K562 (cell line): ENCODE measurements at regions not wholly inside any gene's neighbourhood (a gene's known extent, or its start where the extent isn't known, plus 50 kb on each side); places are given as distances from the start of the nearest gene placed in this dataset.

ENCODE experiments used
- ATAC-seq: fragments of 200-7000 bp; cut with Tn5 transposase; 3 replicates; pipeline ENCODE4 v1.9.1; 2020; ENCODE audit warnings: moderate library complexity
- BruUV-seq: library from RNA; stranded (reverse); fragments of 400-500 nt; replicated peaks from 2 replicates; lab custom pipeline; 2021; lab: Mats Ljungman, UMichigan
- CTCF ChIA-PET: fragments of 300-600 bp; formaldehyde crosslinking; extraction: SDS; loops from one replicate; lab custom pipeline; 2021; ENCODE audit warnings: low intra/inter-chr PET ratio; lab: Yijun Ruan, JAX
- POLR2A ChIA-PET: fragments of 300-600, 350-650 bp; sonication (Branson Sonifier 250); formaldehyde crosslinking; extraction: SDS; loops from one replicate; lab custom pipeline; 2021; ENCODE audit warnings: antibody characterized with exemption, inconsistent platforms; lab: Yijun Ruan, JAX
- DNase-seq, 4 experiments: peaks; one replicate each; pipeline versions ENCODE4 v3.0.0 to v3.0.0-alpha.2; 2011 to 2018; ENCODE audit warnings: low spot score in 3 of 4, mixed read lengths in 3 of 4; ENCODE audit errors: extremely low read depth in 1 of 4
- FAIRE-seq: peaks from 2 replicates; lab custom pipeline; 2011; peaks lifted over from hg19 to GRCh38; lab: Jason Lieb, UNC
- H2AFZ ChIP-seq: 2 replicates; pipeline ENCODE4 v1.6.0; 2011; ENCODE audit warnings: low read depth, low read length, control low read depth, inconsistent platforms
- H3K27ac ChIP-seq: fragments of 200-600 bp; 3 replicates; pipeline ENCODE4 v1.8.0; 2011; ENCODE audit warnings: low read depth, mild to moderate bottlenecking, control low read depth, inconsistent platforms, low read length, moderate library complexity, mixed read lengths; ENCODE audit errors: extremely low read depth
- H3K27me3 ChIP-seq, 2 experiments: fragments of 300-600 bp in 1 of 2; 2 replicates in 1 of 2; 3 replicates in 1 of 2; pipeline versions ENCODE4 v1.6.0 to v1.8.0; 2011; ENCODE audit warnings: inconsistent platforms in 2 of 2, low read length in 2 of 2, mild to moderate bottlenecking in 1 of 2, mixed read lengths in 1 of 2, moderate library complexity in 1 of 2; ENCODE audit not compliant: control insufficient read depth in 2 of 2, insufficient read depth in 2 of 2
- H3K36me3 ChIP-seq: fragments of 300-600 bp; 3 replicates; pipeline ENCODE4 v1.8.0; 2011; ENCODE audit warnings: mild to moderate bottlenecking, low read length, inconsistent platforms; ENCODE audit not compliant: control insufficient read depth, insufficient read depth
- H3K4me1 ChIP-seq, 2 experiments: fragments of 200-600 bp in 1 of 2; replicated peaks in 1 of 2; 2 replicates in 1 of 2; 3 replicates in 1 of 2; pipeline versions ENCODE4 v1.5.1 to v1.8.0; 2011; ENCODE audit warnings: inconsistent platforms in 2 of 2, low read length in 2 of 2, mild to moderate bottlenecking in 1 of 2, mixed read lengths in 1 of 2, moderate library complexity in 1 of 2; ENCODE audit not compliant: control insufficient read depth in 2 of 2, insufficient read depth in 2 of 2
- H3K4me2 ChIP-seq: 2 replicates; pipeline ENCODE4 v1.6.1; 2011; ENCODE audit warnings: low read length, control low read depth, inconsistent platforms, mixed read lengths; ENCODE audit not compliant: insufficient read depth
- H3K4me3 ChIP-seq: fragments of 200-600 bp; sonication (generic), shearing (Covaris generic); 2 replicates; pipeline ENCODE4 v1.5.1; 2016; ENCODE audit warnings: control low read depth, inconsistent platforms
- H3K79me2 ChIP-seq: fragments of 200-600 bp; 3 replicates; pipeline ENCODE4 v1.8.0; 2011; ENCODE audit warnings: low read length, inconsistent platforms; ENCODE audit not compliant: control insufficient read depth, insufficient read depth
- H3K9ac ChIP-seq, 2 experiments: 2 replicates each; pipeline versions ENCODE4 v1.6.0 to v1.6.1; 2011; ENCODE audit warnings: low read depth in 2 of 2, low read length in 2 of 2, control low read depth in 1 of 2, inconsistent platforms in 1 of 2, mild to moderate bottlenecking in 1 of 2, mixed read lengths in 1 of 2; ENCODE audit not compliant: insufficient read depth in 1 of 2
- H3K9me1 ChIP-seq: one replicate; pipeline ENCODE4 v1.6.0; 2011; ENCODE audit warnings: inconsistent platforms, mild to moderate bottlenecking, low read length, moderate library complexity; ENCODE audit not compliant: control insufficient read depth, insufficient read depth
- H3K9me3 ChIP-seq: replicated peaks from 2 replicates; pipeline ENCODE4 v1.5.1; 2011; ENCODE audit warnings: low read depth, low read length, inconsistent platforms; ENCODE audit not compliant: control insufficient read depth, insufficient read depth
- H4K20me1 ChIP-seq: replicated peaks from 2 replicates; pipeline ENCODE4 v1.6.1; 2011; ENCODE audit warnings: low read length, inconsistent platforms, mixed read lengths; ENCODE audit not compliant: control insufficient read depth, insufficient read depth
- ETS1 ChIP-seq: conservative IDR thresholded peaks from 2 replicates; pipeline ENCODE4 v1.6.1; 2011; ENCODE audit warnings: low read depth, mild to moderate bottlenecking, low read length; ENCODE audit not compliant: control insufficient read depth
- NCOA4 ChIP-seq: fragments of 450-650 bp; IDR thresholded peaks from 2 replicates; pipeline ENCODE4 v1.6.1; 2018; ENCODE audit warnings: mild to moderate bottlenecking; ENCODE audit not compliant: partially characterized antibody
- WGBS: fragments of 100-300 bp; shearing (Covaris generic); methylation state at CpG from one replicate; pipeline ENCODE4 v1.1.6; 2016; ENCODE audit warnings: low coverage, mixed read lengths; ENCODE audit not compliant: insufficient coverage; ENCODE audit errors: missing lambda C conversion rate; 5-methylcytosine and 5-hydroxymethylcytosine counted together
- in situ Hi-C: fragments of 300-500 bp; cut with MboI; formaldehyde crosslinking; loops from 4 replicates; pipeline ENCODE4 v1.15.0; 2018; ENCODE audit warnings: inconsistent platforms, mixed read lengths
- intact Hi-C: fragments of 100-400 bp; cut with micrococcal nuclease; formaldehyde crosslinking; loops from 2 replicates; pipeline ENCODE4 v1.14.2; 2022
- TF ChIP-seq, protein P1 (sequence below): sonication (generic); formaldehyde crosslinking; IDR thresholded peaks from 2 replicates; pipeline ENCODE4 v1.8.0; 2023; ENCODE audit warnings: missing genetic modification reagents, mild to moderate bottlenecking, borderline replicate concordance
- TF ChIP-seq, protein P2 (sequence below): fragments of 250-450 bp; sonication (Bioruptor Pico); IDR thresholded peaks from 2 replicates; pipeline ENCODE4 v1.5.0; 2021

GRCh38 chr18:40929399-40929798 is 1025.6 kb upstream of the PIK3C3 start:
- H4K20me1 ChIP-seq = no peaks in the 10 kb centered on the region
- H3K9ac ChIP-seq = no peak overlapping the region
- no peaks in the 10 kb centered on the region for H3K36me3 ChIP-seq
- DNase-seq = no peak
- intact Hi-C loops = no loop called here
- WGBS = 0% methylated on average over 7 of the region's 7 CpGs
- in situ Hi-C loops = no loop called here
- CTCF ChIA-PET = no interaction called here
- no peak overlapping the region for H3K4me3 ChIP-seq
- no peak for FAIRE-seq
- H3K79me2 ChIP-seq = no peaks in the 10 kb centered on the region
- H3K4me2 ChIP-seq = no peak overlapping the region
- no peak for ATAC-seq
- no peaks in the 10 kb centered on the region for H3K27me3 ChIP-seq
- H3K9me1 ChIP-seq = no peaks in the 10 kb centered on the region
- no TSS peak for BruUV-seq
- no peak overlapping the region for H3K27ac ChIP-seq
- no peaks in the 10 kb centered on the region for H3K4me1 ChIP-seq
- no peak overlapping the region for H2AFZ ChIP-seq
- TF ChIP-seq, protein P1, sequence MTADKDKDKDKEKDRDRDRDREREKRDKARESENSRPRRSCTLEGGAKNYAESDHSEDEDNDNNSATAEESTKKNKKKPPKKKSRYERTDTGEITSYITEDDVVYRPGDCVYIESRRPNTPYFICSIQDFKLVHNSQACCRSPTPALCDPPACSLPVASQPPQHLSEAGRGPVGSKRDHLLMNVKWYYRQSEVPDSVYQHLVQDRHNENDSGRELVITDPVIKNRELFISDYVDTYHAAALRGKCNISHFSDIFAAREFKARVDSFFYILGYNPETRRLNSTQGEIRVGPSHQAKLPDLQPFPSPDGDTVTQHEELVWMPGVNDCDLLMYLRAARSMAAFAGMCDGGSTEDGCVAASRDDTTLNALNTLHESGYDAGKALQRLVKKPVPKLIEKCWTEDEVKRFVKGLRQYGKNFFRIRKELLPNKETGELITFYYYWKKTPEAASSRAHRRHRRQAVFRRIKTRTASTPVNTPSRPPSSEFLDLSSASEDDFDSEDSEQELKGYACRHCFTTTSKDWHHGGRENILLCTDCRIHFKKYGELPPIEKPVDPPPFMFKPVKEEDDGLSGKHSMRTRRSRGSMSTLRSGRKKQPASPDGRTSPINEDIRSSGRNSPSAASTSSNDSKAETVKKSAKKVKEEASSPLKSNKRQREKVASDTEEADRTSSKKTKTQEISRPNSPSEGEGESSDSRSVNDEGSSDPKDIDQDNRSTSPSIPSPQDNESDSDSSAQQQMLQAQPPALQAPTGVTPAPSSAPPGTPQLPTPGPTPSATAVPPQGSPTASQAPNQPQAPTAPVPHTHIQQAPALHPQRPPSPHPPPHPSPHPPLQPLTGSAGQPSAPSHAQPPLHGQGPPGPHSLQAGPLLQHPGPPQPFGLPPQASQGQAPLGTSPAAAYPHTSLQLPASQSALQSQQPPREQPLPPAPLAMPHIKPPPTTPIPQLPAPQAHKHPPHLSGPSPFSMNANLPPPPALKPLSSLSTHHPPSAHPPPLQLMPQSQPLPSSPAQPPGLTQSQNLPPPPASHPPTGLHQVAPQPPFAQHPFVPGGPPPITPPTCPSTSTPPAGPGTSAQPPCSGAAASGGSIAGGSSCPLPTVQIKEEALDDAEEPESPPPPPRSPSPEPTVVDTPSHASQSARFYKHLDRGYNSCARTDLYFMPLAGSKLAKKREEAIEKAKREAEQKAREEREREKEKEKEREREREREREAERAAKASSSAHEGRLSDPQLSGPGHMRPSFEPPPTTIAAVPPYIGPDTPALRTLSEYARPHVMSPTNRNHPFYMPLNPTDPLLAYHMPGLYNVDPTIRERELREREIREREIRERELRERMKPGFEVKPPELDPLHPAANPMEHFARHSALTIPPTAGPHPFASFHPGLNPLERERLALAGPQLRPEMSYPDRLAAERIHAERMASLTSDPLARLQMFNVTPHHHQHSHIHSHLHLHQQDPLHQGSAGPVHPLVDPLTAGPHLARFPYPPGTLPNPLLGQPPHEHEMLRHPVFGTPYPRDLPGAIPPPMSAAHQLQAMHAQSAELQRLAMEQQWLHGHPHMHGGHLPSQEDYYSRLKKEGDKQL (CRISPR knock-in tag) = no peak
- TF ChIP-seq, protein P2, sequence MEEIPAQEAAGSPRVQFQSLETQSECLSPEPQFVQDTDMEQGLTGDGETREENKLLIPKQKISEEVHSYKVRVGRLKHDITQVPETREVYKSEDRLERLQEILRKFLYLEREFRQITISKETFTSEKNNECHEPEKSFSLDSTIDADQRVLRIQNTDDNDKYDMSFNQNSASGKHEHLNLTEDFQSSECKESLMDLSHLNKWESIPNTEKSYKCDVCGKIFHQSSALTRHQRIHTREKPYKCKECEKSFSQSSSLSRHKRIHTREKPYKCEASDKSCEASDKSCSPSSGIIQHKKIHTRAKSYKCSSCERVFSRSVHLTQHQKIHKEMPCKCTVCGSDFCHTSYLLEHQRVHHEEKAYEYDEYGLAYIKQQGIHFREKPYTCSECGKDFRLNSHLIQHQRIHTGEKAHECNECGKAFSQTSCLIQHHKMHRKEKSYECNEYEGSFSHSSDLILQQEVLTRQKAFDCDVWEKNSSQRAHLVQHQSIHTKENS (CRISPR knock-in tag) = no peak
- TF ChIP-seq ETS1 (no peak), NCOA4 (no peak)
- TF ChIP-seq, all 486 proteins: peak for 0
- no peaks in the 10 kb centered on the region for H3K9me3 ChIP-seq
- POLR2A ChIA-PET = no interaction called here
